Peyer's patch (tissue), 4 donors: ENCODE measurements at regions not wholly inside any gene's neighbourhood (a gene's known extent, or its start where the extent isn't known, plus 50 kb on each side); places are given as distances from the start of the nearest gene placed in this dataset.

Source experiments
- DNase-seq, 3 donors: peaks; one replicate each; pipeline ENCODE4 v3.0.0-alpha.2; 2017 to 2019
- H3K27ac ChIP-seq, 4 donors: fragments of 200-600 bp; sonication (generic); one replicate each; pipeline ENCODE4 v1.5.1; 2016 to 2019
- H3K27me3 ChIP-seq, 2 donors: fragments of 200-600 bp; sonication (generic); one replicate each; pipeline ENCODE4 v1.5.1; 2019
- H3K36me3 ChIP-seq, 3 donors: fragments of 200-600 bp; sonication (generic); one replicate each; pipeline ENCODE4 v1.5.1; 2016 to 2019
- H3K4me1 ChIP-seq, 4 donors: fragments of 200-600 bp; sonication (generic); one replicate each; pipeline ENCODE4 v1.5.1; 2016 to 2019
- H3K4me3 ChIP-seq, 4 donors: fragments of 200-600 bp; sonication (generic); 1 replicate in 3 of 4; 2 replicates in 1 of 4; pipeline ENCODE4 v1.5.1; 2016 to 2019; ENCODE audit warnings: mild to moderate bottlenecking in 1 of 4
- H3K9me3 ChIP-seq, 4 donors: fragments of 200-600 bp; sonication (generic); one replicate each; pipeline ENCODE4 v1.5.1; 2016 to 2019; ENCODE audit warnings: mild to moderate bottlenecking in 1 of 4
- CTCF ChIP-seq, 6 experiments: fragments of 450-650 bp in 4 of 6; fragments of 200-600 bp in 2 of 6; sonication (generic) in 1 of 6; IDR thresholded peaks; one replicate each; pipeline ENCODE4 v1.5.1; 2017 to 2019; ENCODE audit warnings: antibody characterized with exemption in 6 of 6, mild to moderate bottlenecking in 3 of 6, moderate library complexity in 1 of 6
- POLR2A ChIP-seq, 2 donors: fragments of 450-650 bp; IDR thresholded peaks; one replicate each; pipeline ENCODE4 v1.5.1; 2017; ENCODE audit warnings: antibody characterized with exemption in 2 of 2, mild to moderate bottlenecking in 2 of 2, moderate library complexity in 2 of 2

DNA sequence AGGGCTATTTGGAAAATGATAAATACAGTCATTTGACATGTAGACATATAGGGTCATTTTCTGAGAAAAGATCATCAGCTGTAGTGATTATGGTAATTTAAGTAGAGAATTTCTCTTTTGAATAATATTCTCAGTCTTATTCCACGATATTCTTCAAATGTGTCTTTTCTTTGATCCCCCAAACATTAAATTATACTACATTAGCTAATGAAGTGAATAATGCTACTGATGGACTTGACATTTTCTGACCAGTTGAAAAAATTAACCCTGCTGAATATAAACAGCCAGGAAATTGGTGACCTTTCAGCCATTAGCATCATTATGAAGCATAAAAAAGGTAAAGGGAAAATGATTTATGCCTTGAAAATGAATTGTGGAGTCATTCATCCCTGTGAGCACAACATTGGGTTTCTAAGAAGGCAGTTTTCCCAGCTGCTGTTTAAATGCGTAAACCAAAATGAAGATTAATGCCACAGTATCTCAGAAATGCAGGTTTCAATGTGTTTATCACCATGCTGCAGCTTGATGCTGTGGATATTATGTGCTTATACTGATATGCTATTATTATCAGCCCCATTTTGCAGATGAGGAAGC, 489.1 kb downstream of the KCTD16 start:
- Histone ChIP-seq H3K27me3 (no peaks in the 10 kb centered on the region), H3K4me3 (no peak overlapping the region), H3K4me1 (no peaks in the 10 kb centered on the region), H3K27ac (no peak overlapping the region), H3K9me3 (no peaks in the 10 kb centered on the region), H3K36me3 (no peaks in the 10 kb centered on the region)
- DNase-seq = no peak
- TF ChIP-seq POLR2A (IDR thresholded peaks at IDR 0.05) (no peak), CTCF (IDR thresholded peaks at IDR 0.05) (no peak)

GRCh38 chr5:144644317-144644716, 473.6 kb downstream of the KCTD16 start:
- Histone ChIP-seq H3K9me3 (no peaks in the 10 kb centered on the region), H3K36me3 (no peaks in the 10 kb centered on the region), H3K27ac (no peak overlapping the region), H3K27me3 (no peaks in the 10 kb centered on the region), H3K4me3 (no peak overlapping the region), H3K4me1 (no peaks in the 10 kb centered on the region)
- no peak for DNase-seq
- TF ChIP-seq CTCF (IDR thresholded peaks at IDR 0.05) (no peak), POLR2A (IDR thresholded peaks at IDR 0.05) (no peak)

GRCh38 chr5:144638787-144639186, 468.1 kb downstream of the KCTD16 start:
- Histone ChIP-seq H3K4me1 (no peaks in the 10 kb centered on the region), H3K9me3 (peaks cover 0 to 3% (median 0%) of the 10 kb centered on the region in 4 donors), H3K27me3 (no peaks in the 10 kb centered on the region), H3K27ac (no peak overlapping the region), H3K36me3 (no peaks in the 10 kb centered on the region), H3K4me3 (no peak overlapping the region)
- TF ChIP-seq CTCF (IDR thresholded peaks at IDR 0.05) (no peak), POLR2A (IDR thresholded peaks at IDR 0.05) (no peak)
- DNase-seq = no peak

DNA sequence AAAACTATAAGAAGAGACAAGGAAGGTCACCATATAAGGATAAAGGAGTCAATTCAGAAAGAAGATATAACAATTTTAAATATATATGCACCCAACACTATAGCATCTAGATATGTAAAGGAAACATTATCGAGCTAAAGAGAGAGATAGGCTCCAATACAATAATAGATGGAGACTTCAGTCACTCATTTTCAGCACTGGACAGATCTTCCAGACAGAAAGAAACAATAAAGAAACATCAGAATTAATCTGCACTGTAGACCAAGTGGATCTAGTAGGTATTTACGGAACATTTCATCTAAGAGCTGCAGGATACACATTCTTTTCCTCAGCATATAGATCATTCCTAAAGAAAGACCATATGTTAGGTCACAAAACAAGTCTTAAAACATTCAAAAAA, 463.5 kb downstream of the KCTD16 start:
- H3K4me1 ChIP-seq = no peaks in the 10 kb centered on the region
- no peak overlapping the region for H3K4me3 ChIP-seq
- TF ChIP-seq POLR2A (IDR thresholded peaks at IDR 0.05) = no peak
- TF ChIP-seq CTCF (IDR thresholded peaks at IDR 0.05) = no peak
- peaks cover 0 to 7% (median 0%) of the 10 kb centered on the region in 4 donors for H3K9me3 ChIP-seq
- H3K27ac ChIP-seq = no peak overlapping the region
- H3K27me3 ChIP-seq = no peaks in the 10 kb centered on the region
- no peak for DNase-seq
- H3K36me3 ChIP-seq = no peaks in the 10 kb centered on the region

DNA sequence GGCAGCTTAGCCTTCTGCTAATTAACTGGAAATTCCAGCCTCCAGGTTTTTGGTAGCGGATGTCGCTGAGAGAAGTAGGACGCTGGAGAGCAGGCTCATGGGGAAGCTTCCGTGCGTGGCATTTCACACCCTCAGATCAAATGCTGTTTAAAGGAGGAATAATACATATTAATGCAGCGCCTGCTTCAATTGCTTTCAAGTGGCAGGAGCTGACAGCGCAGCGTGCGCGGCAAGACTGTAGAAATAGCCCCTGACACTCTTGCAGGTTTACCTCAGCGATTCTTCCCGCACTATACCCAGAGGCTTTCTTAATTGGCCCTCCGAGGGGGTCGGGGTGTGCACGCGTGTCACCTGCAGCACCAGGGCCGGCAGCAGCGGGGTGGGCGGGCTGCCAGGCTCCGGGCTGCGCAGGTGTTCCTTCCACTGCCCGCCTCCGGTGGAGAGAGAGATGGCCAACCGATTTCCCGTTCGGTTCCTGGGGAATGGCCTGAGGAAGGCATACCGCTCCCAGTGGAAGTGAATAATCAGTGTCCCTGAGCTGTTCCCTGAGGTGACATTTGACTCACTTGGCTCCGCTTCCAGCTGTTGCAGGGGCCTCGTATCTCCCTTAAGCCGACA, 427.9 kb downstream of the KCTD16 start:
- H3K27ac ChIP-seq = no peak overlapping the region
- H3K36me3 ChIP-seq = no peaks in the 10 kb centered on the region
- H3K4me1 ChIP-seq = no peaks in the 10 kb centered on the region
- no peaks in the 10 kb centered on the region for H3K27me3 ChIP-seq
- no peaks in the 10 kb centered on the region for H3K9me3 ChIP-seq
- DNase-seq = no peak
- TF ChIP-seq POLR2A (IDR thresholded peaks at IDR 0.05) (no peak), CTCF (IDR thresholded peaks at IDR 0.05) (no peak)
- H3K4me3 ChIP-seq = peak overlapping the region in 1 of 4 donors; percentile 32
